Ectodermal cell (in vitro differentiated cells): ENCODE measurements at regions not wholly inside any gene's neighbourhood (a gene's known extent, or its start where the extent isn't known, plus 50 kb on each side); places are given as distances from the start of the nearest gene placed in this dataset.

ENCODE experiments used
- H3K27ac ChIP-seq: 2 replicates; pipeline ENCODE4 v1.7.0; 2013; ENCODE audit warnings: mild to moderate bottlenecking, low read depth, low read length; ENCODE audit not compliant: insufficient read depth, poor library complexity, severe bottlenecking
- H3K27me3 ChIP-seq: 2 replicates; pipeline ENCODE4 v1.7.0; 2013; ENCODE audit warnings: mild to moderate bottlenecking, low read length; ENCODE audit not compliant: insufficient read depth, control insufficient read depth, poor library complexity, severe bottlenecking
- H3K36me3 ChIP-seq: one replicate; pipeline ENCODE4 v1.7.0; 2013; ENCODE audit warnings: low read length; ENCODE audit not compliant: control insufficient read depth, insufficient read depth
- H3K4me1 ChIP-seq: one replicate; pipeline ENCODE4 v1.7.0; 2013; ENCODE audit warnings: low read length; ENCODE audit not compliant: control insufficient read depth, insufficient read depth
- H3K4me3 ChIP-seq: 2 replicates; pipeline ENCODE4 v1.7.0; 2013; ENCODE audit warnings: low read depth, low read length, control low read depth; ENCODE audit not compliant: insufficient read depth
- H3K9me3 ChIP-seq: 2 replicates; pipeline ENCODE4 v1.7.0; 2013; ENCODE audit warnings: mild to moderate bottlenecking, low read length, moderate library complexity; ENCODE audit not compliant: control insufficient read depth
- WGBS, 2 experiments: methylation state at CpG; one replicate each; pipeline ENCODE4 v1.1.7; 2013; ENCODE audit warnings: missing lambda C conversion rate in 2 of 2; 5-methylcytosine and 5-hydroxymethylcytosine counted together

DNA sequence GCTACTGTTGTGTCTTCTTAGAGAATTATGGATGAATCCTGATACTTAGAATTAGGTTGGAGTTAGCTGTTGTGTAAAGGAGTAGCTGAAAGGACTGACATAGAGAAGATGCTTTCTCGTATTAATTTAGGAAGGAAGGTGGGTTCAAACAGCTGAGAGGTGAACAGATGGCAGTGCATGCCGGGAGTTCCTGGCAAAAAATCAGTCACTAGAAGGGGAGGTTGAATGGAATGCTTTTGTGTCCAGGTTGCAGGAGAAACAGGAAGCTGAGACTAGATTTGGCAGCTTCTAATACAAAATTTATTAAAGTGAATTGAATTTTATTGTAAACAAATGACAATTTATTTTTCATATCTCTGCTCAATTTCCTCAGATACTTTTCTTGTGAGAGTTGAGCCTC lies 70.8 kb downstream of the BTG1 start:
- Histone ChIP-seq H3K4me3 (no peak overlapping the region), H3K27ac (no peak overlapping the region), H3K27me3 (no peaks in the 10 kb centered on the region), H3K4me1 (no peaks in the 10 kb centered on the region), H3K9me3 (no peaks in the 10 kb centered on the region), H3K36me3 (no peaks in the 10 kb centered on the region)
- 86 to 97% methylated on average over 2 of the region's 2 CpGs for WGBS, 2 experiments

- Histone ChIP-seq H3K4me1 (no peaks in the 10 kb centered on the region), H3K27me3 (no peaks in the 10 kb centered on the region), H3K9me3 (no peaks in the 10 kb centered on the region), H3K36me3 (no peaks in the 10 kb centered on the region), H3K27ac (no peak overlapping the region), H3K4me3 (no peak overlapping the region)
- 78 to 90% methylated on average over 1 to 2 of the region's 2 CpGs for WGBS, 2 experiments
Measured at GRCh38 chr12:92073094-92073493, 72.6 kb downstream of the BTG1 start.

GRCh38 chr12:92072112-92072511 lies 73.5 kb downstream of the BTG1 start:
- Histone ChIP-seq H3K4me1 (no peaks in the 10 kb centered on the region), H3K36me3 (no peaks in the 10 kb centered on the region), H3K27me3 (no peaks in the 10 kb centered on the region), H3K27ac (no peak overlapping the region), H3K9me3 (no peaks in the 10 kb centered on the region), H3K4me3 (no peak overlapping the region)
- WGBS, 2 experiments, result 50 to 88% methylated on average over 1 of the region's 1 CpG

- Histone ChIP-seq H3K27ac (no peak overlapping the region), H3K4me3 (no peak overlapping the region), H3K9me3 (no peaks in the 10 kb centered on the region), H3K27me3 (no peaks in the 10 kb centered on the region), H3K36me3 (no peaks in the 10 kb centered on the region), H3K4me1 (no peaks in the 10 kb centered on the region)
- WGBS, 2 experiments, result 98 to 100% methylated on average over 4 to 6 of the region's 6 CpGs
Measured at GRCh38 chr12:92070864-92071445, 74.7 kb downstream of the BTG1 start.

GRCh38 chr12:92070054-92070863 lies 75.4 kb downstream of the BTG1 start:
- 94% methylated on average over 8 of the region's 8 CpGs for WGBS, 2 experiments
- Histone ChIP-seq H3K27me3 (no peaks in the 10 kb centered on the region), H3K9me3 (no peaks in the 10 kb centered on the region), H3K4me1 (no peaks in the 10 kb centered on the region), H3K36me3 (no peaks in the 10 kb centered on the region), H3K4me3 (no peak overlapping the region), H3K27ac (no peak overlapping the region)

GRCh38 chr12:92068459-92068858 lies 77.2 kb downstream of the BTG1 start:
- WGBS, 2 experiments, result 100% methylated on average over 1 of the region's 1 CpG; no CpG with 5 or more reads in 1 of the 2 experiments
- Histone ChIP-seq H3K27me3 (no peaks in the 10 kb centered on the region), H3K9me3 (no peaks in the 10 kb centered on the region), H3K4me1 (no peaks in the 10 kb centered on the region), H3K27ac (no peak overlapping the region), H3K4me3 (no peak overlapping the region), H3K36me3 (no peaks in the 10 kb centered on the region)

GRCh38 chr12:92065639-92066038 lies 80.0 kb downstream of the BTG1 start:
- Histone ChIP-seq H3K27ac (no peak overlapping the region), H3K36me3 (no peaks in the 10 kb centered on the region), H3K27me3 (no peaks in the 10 kb centered on the region), H3K9me3 (no peaks in the 10 kb centered on the region), H3K4me3 (no peak overlapping the region), H3K4me1 (peaks cover 9% of the 10 kb centered on the region)
- WGBS, 2 experiments, result 91 to 92% methylated on average over 2 of the region's 2 CpGs

DNA sequence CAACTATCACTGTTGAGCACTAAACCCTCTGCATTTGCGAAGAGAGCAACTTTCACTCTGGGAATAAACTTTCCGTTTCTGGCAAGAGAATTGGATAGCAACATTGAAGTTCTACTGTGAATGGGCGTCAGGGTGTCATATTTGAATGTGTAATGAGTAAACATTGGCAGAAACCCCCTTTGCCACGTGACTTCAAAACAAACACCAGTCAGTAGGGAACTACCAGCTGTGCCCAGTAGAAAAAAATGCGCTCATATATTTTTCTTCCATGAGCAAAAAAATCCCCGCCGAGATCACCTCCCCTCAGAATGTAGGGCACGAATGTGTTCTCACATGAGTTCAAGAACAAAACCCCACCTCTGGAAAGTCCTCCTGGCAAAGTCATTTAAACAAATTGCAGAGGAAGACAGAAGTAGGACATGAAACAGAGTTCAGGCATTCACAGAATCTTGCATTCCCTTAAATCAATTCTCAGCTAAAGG lies 80.6 kb downstream of the BTG1 start:
- WGBS, 2 experiments, result 88% methylated on average over 8 of the region's 8 CpGs
- Histone ChIP-seq H3K4me1 (peaks cover 9% of the 10 kb centered on the region), H3K4me3 (no peak overlapping the region), H3K27ac (no peak overlapping the region), H3K9me3 (no peaks in the 10 kb centered on the region), H3K27me3 (no peaks in the 10 kb centered on the region), H3K36me3 (no peaks in the 10 kb centered on the region)

DNA sequence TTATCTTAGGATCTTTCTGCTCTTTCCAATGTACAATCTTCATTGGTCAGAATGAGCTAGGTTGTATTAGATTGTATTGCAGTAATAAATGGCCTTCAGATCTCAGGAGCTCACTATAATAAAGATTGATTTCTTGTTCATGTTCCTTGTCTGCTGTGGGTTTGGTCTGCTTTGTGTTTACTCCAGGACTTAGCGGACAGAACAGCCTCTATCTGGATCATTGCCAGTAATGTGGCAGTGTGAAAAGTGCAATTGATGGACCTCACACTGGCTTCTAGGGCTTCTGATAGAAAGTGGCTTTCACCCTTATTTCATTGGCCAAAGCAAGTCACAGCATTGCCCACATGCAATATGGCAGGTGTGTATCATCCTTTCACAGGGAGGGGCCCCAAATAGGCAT lies 81.2 kb downstream of the BTG1 start:
- Histone ChIP-seq H3K36me3 (no peaks in the 10 kb centered on the region), H3K27me3 (no peaks in the 10 kb centered on the region), H3K9me3 (no peaks in the 10 kb centered on the region), H3K27ac (no peak overlapping the region), H3K4me1 (peaks cover 9% of the 10 kb centered on the region), H3K4me3 (no peak overlapping the region)
- WGBS, 2 experiments, result 97 to 100% methylated on average over 1 of the region's 1 CpG

- H3K27ac ChIP-seq, result no peak overlapping the region
- H3K4me3 ChIP-seq, result no peak overlapping the region
- H3K9me3 ChIP-seq, result no peaks in the 10 kb centered on the region
- peaks cover 9% of the 10 kb centered on the region for H3K4me1 ChIP-seq
- H3K27me3 ChIP-seq, result no peaks in the 10 kb centered on the region
- no peaks in the 10 kb centered on the region for H3K36me3 ChIP-seq
- 95 to 100% methylated on average over 2 to 3 of the region's 3 CpGs for WGBS, 2 experiments
Measured at GRCh38 chr12:92063641-92064040, 82.0 kb downstream of the BTG1 start.
